ENCODE measurements at regions not wholly inside any gene's neighbourhood (a gene's known extent, or its start where the extent isn't known, plus 50 kb on each side); places are given as distances from the start of the nearest gene placed in this dataset.

GRCh38 chr1:96002969-96003964 is 718.3 kb upstream of the PTBP2 start:
- no peak for TF ChIP-seq CTCF (IDR thresholded peaks at IDR 0.05; ENCODE audit: control insufficient read depth, extremely low read depth, insufficient read depth)
- H3K4me3 ChIP-seq (ENCODE audit: low read depth, low read length): no peak overlapping the region
- no peak for DNase-seq (ENCODE audit: low read depth)

- H3K4me3 ChIP-seq (ENCODE audit: low read depth, low read length): no peak overlapping the region
- no peak for TF ChIP-seq CTCF (IDR thresholded peaks at IDR 0.05; ENCODE audit: control insufficient read depth, extremely low read depth, insufficient read depth)
- DNase-seq (ENCODE audit: low read depth): peak; percentile 34
Observed at GRCh38 chr1:96009831-96010434, 711.7 kb upstream of the PTBP2 start.

- TF ChIP-seq CTCF (IDR thresholded peaks at IDR 0.05; ENCODE audit: control insufficient read depth, extremely low read depth, insufficient read depth): no peak
- DNase-seq (ENCODE audit: low read depth): no peak
- H3K4me3 ChIP-seq (ENCODE audit: low read depth, low read length): no peak overlapping the region
Observed at GRCh38 chr1:96011606-96012005, 710.0 kb upstream of the PTBP2 start.

GRCh38 chr1:96016219-96016618 is 705.4 kb upstream of the PTBP2 start:
- no peak for TF ChIP-seq CTCF (IDR thresholded peaks at IDR 0.05; ENCODE audit: control insufficient read depth, extremely low read depth, insufficient read depth)
- H3K4me3 ChIP-seq (ENCODE audit: low read depth, low read length): no peak overlapping the region
- DNase-seq (ENCODE audit: low read depth): no peak

- no peak overlapping the region for H3K4me3 ChIP-seq (ENCODE audit: low read depth, low read length)
- no peak for TF ChIP-seq CTCF (IDR thresholded peaks at IDR 0.05; ENCODE audit: control insufficient read depth, extremely low read depth, insufficient read depth)
- no peak for DNase-seq (ENCODE audit: low read depth)
Observed at GRCh38 chr1:96020378-96020777, 701.2 kb upstream of the PTBP2 start.

GRCh38 chr1:96025062-96025461 is 696.5 kb upstream of the PTBP2 start:
- no peak for TF ChIP-seq CTCF (IDR thresholded peaks at IDR 0.05; ENCODE audit: control insufficient read depth, extremely low read depth, insufficient read depth)
- DNase-seq (ENCODE audit: low read depth): no peak
- H3K4me3 ChIP-seq (ENCODE audit: low read depth, low read length): no peak overlapping the region
